Natural killer cell (primary cell): ENCODE measurements at regions not wholly inside any gene's neighbourhood (a gene's known extent, or its start where the extent isn't known, plus 50 kb on each side); places are given as distances from the start of the nearest gene placed in this dataset.

Experiments used
- ATAC-seq, 3 donors: fragments of 150-1000 bp in 2 of 3; fragments of 200-7000 bp in 1 of 3; cut with Tn5 transposase; 1 replicate in 1 of 3; 2 replicates in 2 of 3; pipeline ENCODE4 v1.10.0; 2021; ENCODE audit warnings: mild to moderate bottlenecking in 2 of 3, moderate library complexity in 2 of 3
- DNase-seq, 2 donors: peaks; one replicate each; pipeline versions ENCODE4 v3.0.0 to v3.0.0-alpha.2; 2013 to 2021; ENCODE audit warnings: mixed read lengths in 1 of 2
- H3K27ac ChIP-seq: one replicate; pipeline ENCODE4 v1.5.1; 2013; ENCODE audit warnings: mild to moderate bottlenecking, low read length
- H3K27me3 ChIP-seq: one replicate; pipeline ENCODE4 v1.6.1; 2013; ENCODE audit warnings: low read length; ENCODE audit not compliant: control insufficient read depth, insufficient read depth
- H3K36me3 ChIP-seq: one replicate; pipeline ENCODE4 v1.6.1; 2013; ENCODE audit warnings: low read length; ENCODE audit not compliant: control insufficient read depth, insufficient read depth
- H3K4me1 ChIP-seq: one replicate; pipeline ENCODE4 v1.6.1; 2013; ENCODE audit warnings: low read length; ENCODE audit not compliant: control insufficient read depth, insufficient read depth
- H3K4me3 ChIP-seq: one replicate; pipeline ENCODE4 v1.5.1; 2013; ENCODE audit warnings: low read length
- H3K9me3 ChIP-seq: one replicate; pipeline ENCODE4 v1.6.1; 2013; ENCODE audit warnings: low read length; ENCODE audit not compliant: control insufficient read depth, insufficient read depth
- H3K27ac Mint-ChIP-seq, 2 donors: one replicate each; pipeline ENCODE4 v1.8.0; 2022; ENCODE audit warnings: mild to moderate bottlenecking in 2 of 2, mixed read lengths in 2 of 2, moderate library complexity in 1 of 2
- H3K27me3 Mint-ChIP-seq, 2 donors: one replicate each; pipeline ENCODE4 v1.8.0; 2022; ENCODE audit warnings: low read depth in 2 of 2, mixed read lengths in 2 of 2
- H3K36me3 Mint-ChIP-seq: one replicate; pipeline ENCODE4 v1.8.0; 2022; ENCODE audit warnings: mixed read lengths
- H3K4me1 Mint-ChIP-seq, 2 donors: one replicate each; pipeline ENCODE4 v1.8.0; 2022; ENCODE audit warnings: mixed read lengths in 2 of 2
- H3K4me3 Mint-ChIP-seq: one replicate; pipeline ENCODE4 v1.8.0; 2022; ENCODE audit warnings: mild to moderate bottlenecking, moderate library complexity, mixed read lengths
- H3K9me3 Mint-ChIP-seq, 2 donors: one replicate each; pipeline ENCODE4 v1.8.0; 2022; ENCODE audit warnings: mixed read lengths in 2 of 2
- CTCF ChIP-seq: fragments of 200-600 bp; IDR thresholded peaks from one replicate; pipeline ENCODE4 v1.8.0; 2022; ENCODE audit warnings: antibody characterized with exemption
- WGBS: methylation state at CpG from one replicate; pipeline ENCODE4 v1.1.7; 2013; ENCODE audit warnings: missing lambda C conversion rate; ENCODE audit not compliant: insufficient coverage; 5-methylcytosine and 5-hydroxymethylcytosine counted together
- intact Hi-C: fragments of 100-400 bp; cut with micrococcal nuclease; formaldehyde crosslinking; loops from one replicate; pipeline ENCODE4 v1.14.2; 2022

GRCh38 chr4:126209147-126209546 lies 894.4 kb downstream of the FAT4 start:
- WGBS = 91% methylated on average over 3 of the region's 3 CpGs
- no peak overlapping the region for H3K27ac Mint-ChIP-seq
- no peak overlapping the region for H3K4me3 Mint-ChIP-seq
- Histone ChIP-seq H3K4me1 (no peaks in the 10 kb centered on the region), H3K36me3 (no peaks in the 10 kb centered on the region), H3K27ac (no peak overlapping the region), H3K27me3 (no peaks in the 10 kb centered on the region), H3K4me3 (no peak overlapping the region), H3K9me3 (no peaks in the 10 kb centered on the region)
- TF ChIP-seq CTCF = no peak
- no peaks in the 10 kb centered on the region for H3K36me3 Mint-ChIP-seq
- DNase-seq = no peak
- H3K4me1 Mint-ChIP-seq = no peaks in the 10 kb centered on the region
- peaks cover 6 to 11% of the 10 kb centered on the region in 2 donors for H3K9me3 Mint-ChIP-seq
- no peaks in the 10 kb centered on the region for H3K27me3 Mint-ChIP-seq
- intact Hi-C loops = no loop called here
- ATAC-seq = no peak

GRCh38 chr4:126213996-126214395 lies 899.2 kb downstream of the FAT4 start:
- TF ChIP-seq CTCF = no peak
- no peak for ATAC-seq

GRCh38 chr4:126215759-126216158 lies 901.0 kb downstream of the FAT4 start:
- ATAC-seq (no peak), DNase-seq (no peak)
- peaks cover 0 to 6% of the 10 kb centered on the region in 2 donors for H3K9me3 Mint-ChIP-seq
- H3K27me3 Mint-ChIP-seq = no peaks in the 10 kb centered on the region
- H3K4me3 Mint-ChIP-seq = no peak overlapping the region
- Histone ChIP-seq H3K27me3 (no peaks in the 10 kb centered on the region), H3K36me3 (no peaks in the 10 kb centered on the region), H3K4me3 (no peak overlapping the region), H3K9me3 (no peaks in the 10 kb centered on the region), H3K4me1 (no peaks in the 10 kb centered on the region), H3K27ac (no peak overlapping the region)
- intact Hi-C loops = no loop called here
- no peaks in the 10 kb centered on the region for H3K4me1 Mint-ChIP-seq
- 60% methylated on average over 1 of the region's 1 CpG for WGBS
- no peak for TF ChIP-seq CTCF
- no peaks in the 10 kb centered on the region for H3K36me3 Mint-ChIP-seq
- no peak overlapping the region for H3K27ac Mint-ChIP-seq

More at GRCh38 chr4:126213996-126214395, 899.2 kb downstream of the FAT4 start:
- Histone ChIP-seq H3K27ac (no peak overlapping the region), H3K4me1 (no peaks in the 10 kb centered on the region), H3K9me3 (no peaks in the 10 kb centered on the region), H3K27me3 (no peaks in the 10 kb centered on the region), H3K4me3 (no peak overlapping the region), H3K36me3 (no peaks in the 10 kb centered on the region)
- no peaks in the 10 kb centered on the region for H3K4me1 Mint-ChIP-seq
- no peak overlapping the region for H3K27ac Mint-ChIP-seq
- no peak for DNase-seq
- WGBS = 78% methylated on average over 3 of the region's 3 CpGs
- H3K36me3 Mint-ChIP-seq = no peaks in the 10 kb centered on the region
- H3K27me3 Mint-ChIP-seq = no peaks in the 10 kb centered on the region
- intact Hi-C loops = no loop called here
- no peak overlapping the region for H3K4me3 Mint-ChIP-seq
- H3K9me3 Mint-ChIP-seq = peaks cover 4 to 9% of the 10 kb centered on the region in 2 donors

GRCh38 chr4:126216611-126217010 lies 901.9 kb downstream of the FAT4 start:
- no peak overlapping the region for H3K4me3 ChIP-seq
- no peak for TF ChIP-seq CTCF
- no peak for ATAC-seq
- H3K4me1 ChIP-seq = no peaks in the 10 kb centered on the region
- no peaks in the 10 kb centered on the region for H3K27me3 ChIP-seq
- no peaks in the 10 kb centered on the region for H3K9me3 ChIP-seq
- no peaks in the 10 kb centered on the region for H3K36me3 Mint-ChIP-seq
- DNase-seq = no peak
- H3K9me3 Mint-ChIP-seq = peaks cover 2 to 6% of the 10 kb centered on the region in 2 donors
- H3K4me3 Mint-ChIP-seq = no peak overlapping the region
- no peak overlapping the region for H3K27ac ChIP-seq
- H3K36me3 ChIP-seq = no peaks in the 10 kb centered on the region
- H3K4me1 Mint-ChIP-seq = no peaks in the 10 kb centered on the region
- intact Hi-C loops = no loop called here
- H3K27ac Mint-ChIP-seq = no peak overlapping the region
- H3K27me3 Mint-ChIP-seq = no peaks in the 10 kb centered on the region
